Liver (tissue), 8 donors: ENCODE measurements at regions not wholly inside any gene's neighbourhood (a gene's known extent, or its start where the extent isn't known, plus 50 kb on each side); places are given as distances from the start of the nearest gene placed in this dataset.

Source experiments
- DNase-seq: peaks from one replicate; pipeline ENCODE4 v3.0.0-alpha.2; 2017; ENCODE audit warnings: low spot score
- H3K27ac ChIP-seq, 2 donors: one replicate each; pipeline ENCODE4 v1.7.0; 2013; ENCODE audit warnings: inconsistent platforms in 2 of 2, low read length in 2 of 2, control low read depth in 1 of 2, low read depth in 1 of 2, mild to moderate bottlenecking in 1 of 2
- H3K27me3 ChIP-seq, 4 donors: one replicate each; pipeline versions ENCODE4 v1.6.1 to v1.7.0; 2013; ENCODE audit warnings: low read length in 3 of 4, inconsistent platforms in 1 of 4, mild to moderate bottlenecking in 1 of 4, moderate library complexity in 1 of 4; ENCODE audit not compliant: control insufficient read depth in 4 of 4, insufficient read depth in 4 of 4
- H3K36me3 ChIP-seq, 4 donors: one replicate each; pipeline versions ENCODE4 v1.6.1 to v1.7.0; 2013; ENCODE audit warnings: low read length in 3 of 4, mild to moderate bottlenecking in 3 of 4, low read depth in 1 of 4, moderate library complexity in 1 of 4; ENCODE audit not compliant: control insufficient read depth in 4 of 4, insufficient read depth in 3 of 4
- H3K4me1 ChIP-seq, 4 donors: one replicate each; pipeline versions ENCODE4 v1.6.1 to v1.7.0; 2013; ENCODE audit warnings: low read length in 3 of 4, mild to moderate bottlenecking in 3 of 4, moderate library complexity in 1 of 4; ENCODE audit not compliant: control insufficient read depth in 4 of 4, insufficient read depth in 4 of 4
- H3K4me3 ChIP-seq, 3 donors: one replicate each; pipeline versions ENCODE4 v1.6.1 to v1.7.0; 2013; ENCODE audit warnings: low read length in 3 of 3, control low read depth in 1 of 3, low read depth in 1 of 3, mild to moderate bottlenecking in 1 of 3
- H3K9ac ChIP-seq, 2 donors: one replicate each; pipeline ENCODE4 v1.7.0; 2013; ENCODE audit warnings: low read length in 2 of 2, mild to moderate bottlenecking in 2 of 2, moderate library complexity in 2 of 2, control low read depth in 1 of 2, low read depth in 1 of 2
- H3K9me3 ChIP-seq, 4 donors: one replicate each; pipeline versions ENCODE4 v1.6.1 to v1.7.0; 2013; ENCODE audit warnings: low read length in 3 of 4; ENCODE audit not compliant: control insufficient read depth in 4 of 4
- GABPA ChIP-seq, 2 donors: IDR thresholded peaks in 1 of 2; conservative IDR thresholded peaks in 1 of 2; 2 replicates each; pipeline ENCODE4 v1.6.1; 2016; ENCODE audit warnings: antibody characterized with exemption in 2 of 2, mild to moderate bottlenecking in 1 of 2, moderate library complexity in 1 of 2
- HNF4A ChIP-seq, 2 donors: conservative IDR thresholded peaks; 2 replicates each; pipeline ENCODE4 v1.6.1; 2016; ENCODE audit warnings: antibody characterized with exemption in 2 of 2, mild to moderate bottlenecking in 2 of 2
- HNF4G ChIP-seq: IDR thresholded peaks from 2 replicates; pipeline ENCODE4 v1.6.1; 2016; ENCODE audit warnings: antibody characterized with exemption
- JUND ChIP-seq, 2 donors: IDR thresholded peaks; 2 replicates each; pipeline ENCODE4 v1.6.1; 2016; ENCODE audit warnings: antibody characterized with exemption in 2 of 2
- NR2F2 ChIP-seq: IDR thresholded peaks from 2 replicates; pipeline ENCODE4 v1.6.1; 2016; ENCODE audit warnings: antibody characterized with exemption
- RAD21 ChIP-seq, 2 donors: IDR thresholded peaks; 2 replicates each; pipeline ENCODE4 v1.6.1; 2016; ENCODE audit warnings: antibody characterized with exemption in 2 of 2, mild to moderate bottlenecking in 2 of 2
- REST ChIP-seq: IDR thresholded peaks from 2 replicates; pipeline ENCODE4 v1.6.1; 2016; ENCODE audit warnings: antibody characterized with exemption, mild to moderate bottlenecking
- RXRA ChIP-seq, 2 donors: IDR thresholded peaks; 2 replicates each; pipeline ENCODE4 v1.6.1; 2017 to 2018; ENCODE audit warnings: antibody characterized with exemption in 2 of 2, mild to moderate bottlenecking in 1 of 2
- SP1 ChIP-seq: IDR thresholded peaks from 2 replicates; pipeline ENCODE4 v1.6.1; 2018; ENCODE audit warnings: antibody characterized with exemption, mild to moderate bottlenecking
- TAF1 ChIP-seq: conservative IDR thresholded peaks from 2 replicates; pipeline ENCODE4 v1.6.1; 2016; ENCODE audit warnings: antibody characterized with exemption, mild to moderate bottlenecking
- YY1 ChIP-seq: IDR thresholded peaks from 2 replicates; pipeline ENCODE4 v1.6.1; 2016; ENCODE audit warnings: antibody characterized with exemption, mild to moderate bottlenecking
- WGBS: extraction: QIAGEN DNeasy Blood & Tissue Kit; methylation state at CpG from one replicate; pipeline ENCODE4 v1.1.7; 2013; 5-methylcytosine and 5-hydroxymethylcytosine counted together
- TF ChIP-seq, protein P1 (sequence below): IDR thresholded peaks from 2 replicates; pipeline ENCODE4 v1.6.1; 2016; ENCODE audit warnings: antibody characterized with exemption
- TF ChIP-seq, protein P2 (sequence below): fragments of 150-350 bp; IDR thresholded peaks from 2 replicates; pipeline ENCODE4 v1.5.1; 2017; ENCODE audit warnings: improper control_type of control experiment, low read depth, low read length; ENCODE audit not compliant: missing input control
- TF ChIP-seq, protein P3 (sequence below): IDR thresholded peaks from 2 replicates; pipeline ENCODE4 v1.6.1; 2016; ENCODE audit warnings: antibody characterized with exemption
- donor health status: healthy.
- donor health status: healthy.
- donor health status: healthy.
- donor health status: healthy.
- donor health status: healthy.

GRCh38 chr16:26342621-26343020, 650.9 kb downstream of the HS3ST4 start:
- 88% methylated on average over 6 of the region's 6 CpGs for WGBS
- Histone ChIP-seq H3K9me3 (no peaks in the 10 kb centered on the region), H3K36me3 (no peaks in the 10 kb centered on the region), H3K27me3 (no peaks in the 10 kb centered on the region), H3K9ac (no peak overlapping the region), H3K4me1 (no peaks in the 10 kb centered on the region), H3K4me3 (no peak overlapping the region), H3K27ac (no peak overlapping the region)
- no peak for DNase-seq
- TF ChIP-seq, protein P1, sequence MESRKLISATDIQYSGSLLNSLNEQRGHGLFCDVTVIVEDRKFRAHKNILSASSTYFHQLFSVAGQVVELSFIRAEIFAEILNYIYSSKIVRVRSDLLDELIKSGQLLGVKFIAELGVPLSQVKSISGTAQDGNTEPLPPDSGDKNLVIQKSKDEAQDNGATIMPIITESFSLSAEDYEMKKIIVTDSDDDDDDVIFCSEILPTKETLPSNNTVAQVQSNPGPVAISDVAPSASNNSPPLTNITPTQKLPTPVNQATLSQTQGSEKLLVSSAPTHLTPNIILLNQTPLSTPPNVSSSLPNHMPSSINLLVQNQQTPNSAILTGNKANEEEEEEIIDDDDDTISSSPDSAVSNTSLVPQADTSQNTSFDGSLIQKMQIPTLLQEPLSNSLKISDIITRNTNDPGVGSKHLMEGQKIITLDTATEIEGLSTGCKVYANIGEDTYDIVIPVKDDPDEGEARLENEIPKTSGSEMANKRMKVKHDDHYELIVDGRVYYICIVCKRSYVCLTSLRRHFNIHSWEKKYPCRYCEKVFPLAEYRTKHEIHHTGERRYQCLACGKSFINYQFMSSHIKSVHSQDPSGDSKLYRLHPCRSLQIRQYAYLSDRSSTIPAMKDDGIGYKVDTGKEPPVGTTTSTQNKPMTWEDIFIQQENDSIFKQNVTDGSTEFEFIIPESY: no peak
- no peak for TF ChIP-seq JUND (IDR thresholded peaks at IDR 0.05)
- TF ChIP-seq HNF4G: no peak
- TF ChIP-seq GABPA (IDR thresholded peaks at IDR 0.05 in 1 of 2, conservative IDR thresholded peaks at IDR 0.05 in 1 of 2): no peak
- TF ChIP-seq RAD21 (IDR thresholded peaks at IDR 0.05): no peak
- no peak for TF ChIP-seq HNF4A (conservative IDR thresholded peaks at IDR 0.05)
- TF ChIP-seq YY1: no peak
- no peak for TF ChIP-seq SP1
- TF ChIP-seq RXRA (IDR thresholded peaks at IDR 0.05): no peak
- no peak for TF ChIP-seq TAF1
- no peak for TF ChIP-seq REST
- TF ChIP-seq, protein P2, sequence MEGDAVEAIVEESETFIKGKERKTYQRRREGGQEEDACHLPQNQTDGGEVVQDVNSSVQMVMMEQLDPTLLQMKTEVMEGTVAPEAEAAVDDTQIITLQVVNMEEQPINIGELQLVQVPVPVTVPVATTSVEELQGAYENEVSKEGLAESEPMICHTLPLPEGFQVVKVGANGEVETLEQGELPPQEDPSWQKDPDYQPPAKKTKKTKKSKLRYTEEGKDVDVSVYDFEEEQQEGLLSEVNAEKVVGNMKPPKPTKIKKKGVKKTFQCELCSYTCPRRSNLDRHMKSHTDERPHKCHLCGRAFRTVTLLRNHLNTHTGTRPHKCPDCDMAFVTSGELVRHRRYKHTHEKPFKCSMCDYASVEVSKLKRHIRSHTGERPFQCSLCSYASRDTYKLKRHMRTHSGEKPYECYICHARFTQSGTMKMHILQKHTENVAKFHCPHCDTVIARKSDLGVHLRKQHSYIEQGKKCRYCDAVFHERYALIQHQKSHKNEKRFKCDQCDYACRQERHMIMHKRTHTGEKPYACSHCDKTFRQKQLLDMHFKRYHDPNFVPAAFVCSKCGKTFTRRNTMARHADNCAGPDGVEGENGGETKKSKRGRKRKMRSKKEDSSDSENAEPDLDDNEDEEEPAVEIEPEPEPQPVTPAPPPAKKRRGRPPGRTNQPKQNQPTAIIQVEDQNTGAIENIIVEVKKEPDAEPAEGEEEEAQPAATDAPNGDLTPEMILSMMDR: no peak
- TF ChIP-seq, protein P3, sequence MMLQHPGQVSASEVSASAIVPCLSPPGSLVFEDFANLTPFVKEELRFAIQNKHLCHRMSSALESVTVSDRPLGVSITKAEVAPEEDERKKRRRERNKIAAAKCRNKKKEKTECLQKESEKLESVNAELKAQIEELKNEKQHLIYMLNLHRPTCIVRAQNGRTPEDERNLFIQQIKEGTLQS: no peak

DNA sequence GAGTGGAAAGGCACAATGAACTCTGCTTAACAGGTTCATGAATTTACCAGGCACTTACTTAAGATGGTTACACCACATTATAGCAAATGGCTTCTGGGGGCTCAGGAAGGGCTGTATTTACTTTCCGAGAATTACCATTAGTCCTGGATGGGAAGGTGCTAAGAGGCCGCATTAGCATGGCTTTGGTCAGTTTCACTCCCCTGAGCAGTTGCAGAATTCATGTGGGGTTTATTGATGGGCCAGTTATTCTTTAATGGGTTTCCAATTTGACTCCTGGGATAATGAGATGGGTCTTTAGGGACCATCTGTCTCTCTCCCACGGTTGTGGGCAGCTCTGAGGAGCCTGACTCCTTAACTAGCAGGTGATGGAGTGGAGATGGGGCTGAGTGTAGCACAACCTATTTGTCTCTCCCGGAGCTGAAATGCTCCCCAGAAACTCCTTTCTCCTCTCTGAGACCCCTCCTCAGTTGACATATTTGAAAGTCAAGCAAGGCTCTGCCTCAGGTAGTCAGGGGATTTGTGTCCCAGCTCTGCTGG, 652.5 kb downstream of the HS3ST4 start:
- 67% methylated on average over 4 of the region's 4 CpGs for WGBS
- no peaks in the 10 kb centered on the region for H3K9me3 ChIP-seq
- no peak overlapping the region for H3K27ac ChIP-seq
- TF ChIP-seq, protein P2: no peak
- TF ChIP-seq GABPA (IDR thresholded peaks at IDR 0.05 in 1 of 2, conservative IDR thresholded peaks at IDR 0.05 in 1 of 2) (no peak), RXRA (IDR thresholded peaks at IDR 0.05) (no peak), HNF4A (conservative IDR thresholded peaks at IDR 0.05) (no peak), REST (no peak), SP1 (no peak), NR2F2 (no peak)
- TF ChIP-seq, protein P1: no peak
- TF ChIP-seq, protein P3: no peak

More for the DNA sequence above, 652.5 kb downstream of the HS3ST4 start:
- Histone ChIP-seq H3K36me3 (no peaks in the 10 kb centered on the region), H3K4me3 (no peak overlapping the region), H3K27me3 (no peaks in the 10 kb centered on the region), H3K4me1 (no peaks in the 10 kb centered on the region), H3K9ac (no peak overlapping the region)
- DNase-seq: no peak
